H9 (cell line): ENCODE measurements at regions not wholly inside any gene's neighbourhood (a gene's known extent, or its start where the extent isn't known, plus 50 kb on each side); places are given as distances from the start of the nearest gene placed in this dataset.

Experiments
- DNase-seq: peaks from one replicate; pipeline ENCODE4 v3.0.0-alpha.2; 2017
- H2AFZ ChIP-seq: one replicate; pipeline ENCODE4 v1.6.1; 2013; ENCODE audit warnings: mild to moderate bottlenecking, low read length, control low read depth, moderate library complexity
- H2AK5ac ChIP-seq: 2 replicates; pipeline ENCODE4 v1.6.1; 2013; ENCODE audit warnings: low read length, control low read depth, mixed read lengths; ENCODE audit not compliant: insufficient read length
- H2BK120ac ChIP-seq: one replicate; pipeline ENCODE4 v1.6.1; 2013; ENCODE audit warnings: low read depth, mild to moderate bottlenecking, low read length, control low read depth, inconsistent platforms; ENCODE audit not compliant: poor library complexity, severe bottlenecking
- H2BK12ac ChIP-seq: 2 replicates; pipeline ENCODE4 v1.6.1; 2013; ENCODE audit warnings: low read length, control low read depth, mixed read lengths, low read depth; ENCODE audit not compliant: insufficient read length
- H2BK15ac ChIP-seq: 2 replicates; pipeline ENCODE4 v1.6.1; 2013; ENCODE audit warnings: low read depth, low read length, control low read depth
- H2BK20ac ChIP-seq: one replicate; pipeline ENCODE4 v1.6.1; 2013; ENCODE audit warnings: low read depth, mild to moderate bottlenecking, low read length, control low read depth, inconsistent platforms; ENCODE audit not compliant: poor library complexity, severe bottlenecking
- H2BK5ac ChIP-seq: 2 replicates; pipeline ENCODE4 v1.6.1; 2013; ENCODE audit warnings: low read length, control low read depth, mixed read lengths; ENCODE audit not compliant: insufficient read length
- H3K14ac ChIP-seq: 2 replicates; pipeline ENCODE4 v1.6.1; 2013; ENCODE audit warnings: low read length, control low read depth; ENCODE audit not compliant: insufficient read depth
- H3K18ac ChIP-seq: 2 replicates; pipeline ENCODE4 v1.6.1; 2013; ENCODE audit warnings: low read depth, mild to moderate bottlenecking, mixed read lengths, low read length, control low read depth; ENCODE audit not compliant: insufficient read length
- H3K23ac ChIP-seq: 2 replicates; pipeline ENCODE4 v1.6.1; 2013; ENCODE audit warnings: low read length, control low read depth, mixed read lengths, low read depth; ENCODE audit not compliant: insufficient read length
- H3K23me2 ChIP-seq: 2 replicates; pipeline ENCODE4 v1.6.1; 2013; ENCODE audit warnings: low read depth, mild to moderate bottlenecking, mixed read lengths, low read length, control low read depth; ENCODE audit not compliant: insufficient read length, poor library complexity, severe bottlenecking
- H3K27ac ChIP-seq: 2 replicates; pipeline ENCODE4 v1.5.1; 2013; ENCODE audit warnings: low read length, control low read depth, mixed read lengths, low read depth; ENCODE audit not compliant: insufficient read length
- H3K27me3 ChIP-seq: 2 replicates; pipeline ENCODE4 v1.6.1; 2013; ENCODE audit warnings: low read length, control low read depth, inconsistent platforms; ENCODE audit not compliant: insufficient read depth
- H3K4ac ChIP-seq: 2 replicates; pipeline ENCODE4 v1.6.1; 2013; ENCODE audit warnings: low read depth, mild to moderate bottlenecking, control low read depth, inconsistent platforms, low read length, moderate library complexity
- H3K4me1 ChIP-seq: 2 replicates; pipeline ENCODE4 v1.6.1; 2013; ENCODE audit warnings: low read length, control low read depth, inconsistent platforms; ENCODE audit not compliant: insufficient read depth
- H3K4me2 ChIP-seq: 2 replicates; pipeline ENCODE4 v1.6.1; 2013; ENCODE audit warnings: low read length, control low read depth, mixed read lengths; ENCODE audit not compliant: insufficient read length, insufficient read depth
- H3K56ac ChIP-seq: 2 replicates; pipeline ENCODE4 v1.6.1; 2013; ENCODE audit warnings: low read depth, mild to moderate bottlenecking, mixed read lengths, low read length, control low read depth; ENCODE audit not compliant: insufficient read length
- H3K79me1 ChIP-seq: 2 replicates; pipeline ENCODE4 v1.6.1; 2013; ENCODE audit warnings: low read depth, mild to moderate bottlenecking, moderate library complexity, low read length, control low read depth, inconsistent platforms; ENCODE audit not compliant: insufficient read depth, poor library complexity, severe bottlenecking
- H3K79me2 ChIP-seq: 2 replicates; pipeline ENCODE4 v1.6.1; 2013; ENCODE audit warnings: low read length, control low read depth, inconsistent platforms; ENCODE audit not compliant: insufficient read depth
- H3K9ac ChIP-seq: 2 replicates; pipeline ENCODE4 v1.6.1; 2013; ENCODE audit warnings: low read length, control low read depth, mixed read lengths; ENCODE audit not compliant: insufficient read length; ENCODE audit errors: extremely low read depth
- H3K9me3 ChIP-seq: one replicate; pipeline ENCODE4 v1.6.1; 2013; ENCODE audit warnings: low read depth, low read length, inconsistent platforms; ENCODE audit not compliant: control insufficient read depth
- H3T11ph ChIP-seq: one replicate; pipeline ENCODE4 v1.6.1; 2013; ENCODE audit warnings: mild to moderate bottlenecking, low read length, control low read depth, inconsistent platforms
- H4K20me1 ChIP-seq: one replicate; pipeline ENCODE4 v1.6.1; 2013; ENCODE audit not compliant: control insufficient read depth, insufficient read length, insufficient read depth
- H4K5ac ChIP-seq: 2 replicates; pipeline ENCODE4 v1.6.1; 2013; ENCODE audit warnings: low read depth, mild to moderate bottlenecking, mixed read lengths, low read length, control low read depth; ENCODE audit not compliant: insufficient read length
- H4K8ac ChIP-seq: replicated peaks from 2 replicates; pipeline ENCODE4 v1.6.1; 2013; ENCODE audit warnings: low read length, control low read depth, mixed read lengths, low read depth; ENCODE audit not compliant: insufficient read length
- H4K91ac ChIP-seq: 2 replicates; pipeline ENCODE4 v1.6.1; 2013; ENCODE audit warnings: low read depth, mild to moderate bottlenecking, moderate library complexity, mixed read lengths, low read length, control low read depth; ENCODE audit not compliant: insufficient read length
- H3K27ac Mint-ChIP-seq, 3 experiments: 2 replicates in 2 of 3; 3 replicates in 1 of 3; pipeline ENCODE4 v1.8.0; 2020 to 2021; ENCODE audit warnings: mixed read lengths in 3 of 3, mild to moderate bottlenecking in 1 of 3, moderate library complexity in 1 of 3
- H3K27me3 Mint-ChIP-seq: 2 replicates; pipeline ENCODE4 v1.8.0; 2021; ENCODE audit warnings: low read depth, mild to moderate bottlenecking, moderate library complexity, mixed read lengths
- H3K36me3 Mint-ChIP-seq, 3 experiments: 2 replicates in 2 of 3; 3 replicates in 1 of 3; pipeline ENCODE4 v1.8.0; 2020 to 2021; ENCODE audit warnings: low read depth in 3 of 3, mixed read lengths in 3 of 3; ENCODE audit not compliant: insufficient read depth in 1 of 3
- H3K4me1 Mint-ChIP-seq, 2 experiments: 2 replicates each; pipeline ENCODE4 v1.8.0; 2020; ENCODE audit warnings: mixed read lengths in 2 of 2
- H3K4me3 Mint-ChIP-seq, 2 experiments: 2 replicates in 1 of 2; 3 replicates in 1 of 2; pipeline ENCODE4 v1.8.0; 2020 to 2021; ENCODE audit warnings: mild to moderate bottlenecking in 2 of 2, mixed read lengths in 2 of 2, moderate library complexity in 1 of 2
- H3K9me3 Mint-ChIP-seq, 2 experiments: 2 replicates in 1 of 2; 3 replicates in 1 of 2; pipeline ENCODE4 v1.8.0; 2020; ENCODE audit warnings: mild to moderate bottlenecking in 2 of 2, mixed read lengths in 2 of 2, moderate library complexity in 1 of 2
- WGBS: extraction: QIAGEN DNeasy Blood & Tissue Kit; methylation state at CpG from one replicate; pipeline ENCODE4 v1.1.7; 2013; ENCODE audit warnings: missing lambda C conversion rate, low lambda C conversion rate, mixed read lengths; ENCODE audit not compliant: insufficient read length; ENCODE audit errors: extremely low coverage; 5-methylcytosine and 5-hydroxymethylcytosine counted together
- TF ChIP-seq, protein P1 (sequence below): fragments of 200-600 bp; sonication (generic); conservative IDR thresholded peaks from 3 replicates; pipeline ENCODE4 v1.8.0; 2021; ENCODE audit warnings: antibody characterized with exemption, mild to moderate bottlenecking

DNA sequence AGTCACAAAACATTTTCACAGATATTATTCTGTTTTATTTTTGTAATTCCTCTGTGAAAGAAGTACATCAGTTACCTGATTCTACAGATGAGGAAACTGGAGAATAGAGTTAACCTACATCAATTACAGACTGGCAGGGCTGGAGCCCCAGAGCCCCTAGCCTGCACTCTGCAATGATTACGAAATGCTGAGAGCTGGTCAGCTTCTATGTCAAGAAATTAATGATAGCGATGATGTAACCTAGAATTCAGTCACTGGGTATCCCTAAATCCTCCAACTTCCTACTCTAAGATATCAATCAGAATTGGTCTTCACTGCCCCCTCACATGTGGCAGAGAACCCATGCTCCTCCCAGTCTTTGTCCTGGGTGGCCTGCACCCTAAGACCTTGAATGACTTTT lies 273.5 kb upstream of the PLET1 start:
- Histone ChIP-seq H2BK120ac (no peak overlapping the region), H3K27ac (no peak overlapping the region), H3K23ac (no peak overlapping the region), H3K9ac (no peak overlapping the region), H3T11ph (no peak overlapping the region), H3K4me1 (no peaks in the 10 kb centered on the region), H2AFZ (no peak overlapping the region), H3K23me2 (no peaks in the 10 kb centered on the region), H2BK20ac (no peak overlapping the region), H2BK15ac (no peak overlapping the region), H2AK5ac (no peak overlapping the region), H3K79me2 (no peaks in the 10 kb centered on the region), H3K9me3 (no peaks in the 10 kb centered on the region), H3K56ac (no peak overlapping the region), H3K18ac (no peak overlapping the region), H2BK5ac (no peak overlapping the region), H4K20me1 (no peaks in the 10 kb centered on the region), H4K91ac (no peak overlapping the region), H3K27me3 (no peaks in the 10 kb centered on the region), H3K79me1 (no peaks in the 10 kb centered on the region), H4K5ac (no peak overlapping the region), H4K8ac (no peak overlapping the region), H3K4ac (no peak overlapping the region), H3K4me2 (no peak overlapping the region), H3K14ac (no peak overlapping the region), H2BK12ac (no peak overlapping the region)
- Mint-ChIP-seq H3K27ac (no peak overlapping the region), H3K4me3 (no peak overlapping the region), H3K9me3 (no peaks in the 10 kb centered on the region; a peak in 1 of 5 replicates), H3K4me1 (no peaks in the 10 kb centered on the region), H3K36me3 (no peaks in the 10 kb centered on the region), H3K27me3 (peaks cover 17% of the 10 kb centered on the region)
- no CpG with 5 or more reads among the region's 2 CpGs for WGBS
- TF ChIP-seq, protein P1, sequence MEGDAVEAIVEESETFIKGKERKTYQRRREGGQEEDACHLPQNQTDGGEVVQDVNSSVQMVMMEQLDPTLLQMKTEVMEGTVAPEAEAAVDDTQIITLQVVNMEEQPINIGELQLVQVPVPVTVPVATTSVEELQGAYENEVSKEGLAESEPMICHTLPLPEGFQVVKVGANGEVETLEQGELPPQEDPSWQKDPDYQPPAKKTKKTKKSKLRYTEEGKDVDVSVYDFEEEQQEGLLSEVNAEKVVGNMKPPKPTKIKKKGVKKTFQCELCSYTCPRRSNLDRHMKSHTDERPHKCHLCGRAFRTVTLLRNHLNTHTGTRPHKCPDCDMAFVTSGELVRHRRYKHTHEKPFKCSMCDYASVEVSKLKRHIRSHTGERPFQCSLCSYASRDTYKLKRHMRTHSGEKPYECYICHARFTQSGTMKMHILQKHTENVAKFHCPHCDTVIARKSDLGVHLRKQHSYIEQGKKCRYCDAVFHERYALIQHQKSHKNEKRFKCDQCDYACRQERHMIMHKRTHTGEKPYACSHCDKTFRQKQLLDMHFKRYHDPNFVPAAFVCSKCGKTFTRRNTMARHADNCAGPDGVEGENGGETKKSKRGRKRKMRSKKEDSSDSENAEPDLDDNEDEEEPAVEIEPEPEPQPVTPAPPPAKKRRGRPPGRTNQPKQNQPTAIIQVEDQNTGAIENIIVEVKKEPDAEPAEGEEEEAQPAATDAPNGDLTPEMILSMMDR = no peak
- no peak for DNase-seq
